Trophoblast cell (in vitro differentiated cells and primary cell): ENCODE measurements at regions not wholly inside any gene's neighbourhood (a gene's known extent, or its start where the extent isn't known, plus 50 kb on each side); places are given as distances from the start of the nearest gene placed in this dataset.

Experiments used
- DNase-seq, 2 donors: peaks; one replicate each; pipeline ENCODE4 v3.0.0-alpha.2; 2016
- H2AFZ ChIP-seq: 2 replicates; pipeline ENCODE4 v1.6.1; 2013; ENCODE audit warnings: low read length, moderate library complexity, mild to moderate bottlenecking; ENCODE audit not compliant: insufficient read depth, poor library complexity
- H2AK5ac ChIP-seq: 2 replicates; pipeline ENCODE4 v1.6.1; 2013; ENCODE audit warnings: mild to moderate bottlenecking, low read length
- H2BK120ac ChIP-seq: 2 replicates; pipeline ENCODE4 v1.6.1; 2013; ENCODE audit warnings: low read length, mild to moderate bottlenecking, moderate library complexity; ENCODE audit not compliant: insufficient read depth, poor library complexity
- H2BK12ac ChIP-seq: 2 replicates; pipeline ENCODE4 v1.6.1; 2013; ENCODE audit warnings: mild to moderate bottlenecking, low read length, moderate library complexity
- H2BK5ac ChIP-seq: 2 replicates; pipeline ENCODE4 v1.6.1; 2013; ENCODE audit warnings: low read length, low read depth, moderate library complexity, mild to moderate bottlenecking; ENCODE audit not compliant: poor library complexity
- H3K14ac ChIP-seq: 2 replicates; pipeline ENCODE4 v1.6.1; 2013; ENCODE audit warnings: mild to moderate bottlenecking, low read length
- H3K18ac ChIP-seq: 2 replicates; pipeline ENCODE4 v1.6.1; 2013; ENCODE audit warnings: mild to moderate bottlenecking, low read length
- H3K23ac ChIP-seq: 2 replicates; pipeline ENCODE4 v1.6.1; 2013; ENCODE audit warnings: low read length
- H3K27ac ChIP-seq: 2 replicates; pipeline ENCODE4 v1.5.1; 2013; ENCODE audit warnings: low read depth, mild to moderate bottlenecking, inconsistent platforms, low read length, moderate library complexity
- H3K27me3 ChIP-seq: 2 replicates; pipeline ENCODE4 v1.6.1; 2013; ENCODE audit warnings: inconsistent platforms, mild to moderate bottlenecking, low read length, moderate library complexity; ENCODE audit not compliant: insufficient read depth
- H3K36me3 ChIP-seq, 2 experiments: 1 replicate in 1 of 2; 2 replicates in 1 of 2; pipeline ENCODE4 v1.6.1; 2013; ENCODE audit warnings: low read length in 2 of 2, mild to moderate bottlenecking in 2 of 2, moderate library complexity in 1 of 2; ENCODE audit not compliant: insufficient read depth in 2 of 2, control insufficient read depth in 1 of 2
- H3K4ac ChIP-seq: 2 replicates; pipeline ENCODE4 v1.6.1; 2013; ENCODE audit warnings: low read depth, mild to moderate bottlenecking, low read length, moderate library complexity
- H3K4me1 ChIP-seq, 2 experiments: 1 replicate in 1 of 2; 2 replicates in 1 of 2; pipeline ENCODE4 v1.6.1; 2013; ENCODE audit warnings: low read length in 2 of 2, mild to moderate bottlenecking in 2 of 2, moderate library complexity in 1 of 2; ENCODE audit not compliant: insufficient read depth in 2 of 2, control insufficient read depth in 1 of 2
- H3K4me2 ChIP-seq: 2 replicates; pipeline ENCODE4 v1.6.1; 2013; ENCODE audit warnings: inconsistent platforms, mild to moderate bottlenecking, low read length, moderate library complexity
- H3K4me3 ChIP-seq: 2 replicates; pipeline ENCODE4 v1.5.1; 2013; ENCODE audit warnings: mild to moderate bottlenecking, low read depth, low read length, inconsistent platforms
- H3K79me1 ChIP-seq: one replicate; pipeline ENCODE4 v1.6.1; 2013; ENCODE audit warnings: low read length
- H3K79me2 ChIP-seq: 2 replicates; pipeline ENCODE4 v1.6.1; 2013; ENCODE audit warnings: low read length, mild to moderate bottlenecking; ENCODE audit not compliant: control insufficient read depth, insufficient read depth, poor library complexity
- H3K9ac ChIP-seq: 2 replicates; pipeline ENCODE4 v1.6.1; 2013; ENCODE audit warnings: mild to moderate bottlenecking, low read length
- H3K9me3 ChIP-seq: 2 replicates; pipeline ENCODE4 v1.6.1; 2013; ENCODE audit warnings: low read depth, mild to moderate bottlenecking, control low read depth, inconsistent platforms, low read length; ENCODE audit not compliant: insufficient read depth
- H4K12ac ChIP-seq: 2 replicates; pipeline ENCODE4 v1.6.1; 2013; ENCODE audit warnings: low read depth, mild to moderate bottlenecking, low read length, moderate library complexity
- H4K8ac ChIP-seq: 2 replicates; pipeline ENCODE4 v1.6.1; 2013; ENCODE audit warnings: low read depth, mild to moderate bottlenecking, low read length, moderate library complexity
- H4K91ac ChIP-seq: one replicate; pipeline ENCODE4 v1.6.1; 2013; ENCODE audit warnings: low read depth, mild to moderate bottlenecking, low read length, moderate library complexity
- WGBS: extraction: QIAGEN DNeasy Blood & Tissue Kit; methylation state at CpG from one replicate; pipeline ENCODE4 v1.1.7; 2013; ENCODE audit warnings: missing lambda C conversion rate; ENCODE audit not compliant: insufficient read length, insufficient coverage; ENCODE audit errors: extremely low coverage; 5-methylcytosine and 5-hydroxymethylcytosine counted together

- no peak overlapping the region for H3K23ac ChIP-seq
- H3K36me3 ChIP-seq = no peaks in the 10 kb centered on the region
- H3K4me1 ChIP-seq = peaks cover 4 to 6% of the 10 kb centered on the region in 2 experiments
- H3K18ac ChIP-seq = no peak overlapping the region
- H3K79me1 ChIP-seq = no peaks in the 10 kb centered on the region
- no peak overlapping the region for H2BK120ac ChIP-seq
- no peak overlapping the region for H4K8ac ChIP-seq
- H3K9ac ChIP-seq = no peak overlapping the region
- no peaks in the 10 kb centered on the region for H3K79me2 ChIP-seq
- WGBS = no CpG with 5 or more reads among the region's 4 CpGs
- no peak overlapping the region for H2BK12ac ChIP-seq
- H2BK5ac ChIP-seq = no peak overlapping the region
- H3K14ac ChIP-seq = no peak overlapping the region
- H3K4ac ChIP-seq = no peak overlapping the region
- no peak overlapping the region for H3K4me3 ChIP-seq
- H4K91ac ChIP-seq = no peak overlapping the region
- H3K4me2 ChIP-seq = no peak overlapping the region
- no peak overlapping the region for H3K27ac ChIP-seq
- H3K27me3 ChIP-seq = no peaks in the 10 kb centered on the region
- H3K9me3 ChIP-seq = no peaks in the 10 kb centered on the region
- no peak overlapping the region for H4K12ac ChIP-seq
- H2AFZ ChIP-seq = no peak overlapping the region
- DNase-seq = no peak
- H2AK5ac ChIP-seq = no peak overlapping the region
Measured at GRCh38 chr14:65933400-65934069, 521.0 kb downstream of the FUT8 start.

DNA sequence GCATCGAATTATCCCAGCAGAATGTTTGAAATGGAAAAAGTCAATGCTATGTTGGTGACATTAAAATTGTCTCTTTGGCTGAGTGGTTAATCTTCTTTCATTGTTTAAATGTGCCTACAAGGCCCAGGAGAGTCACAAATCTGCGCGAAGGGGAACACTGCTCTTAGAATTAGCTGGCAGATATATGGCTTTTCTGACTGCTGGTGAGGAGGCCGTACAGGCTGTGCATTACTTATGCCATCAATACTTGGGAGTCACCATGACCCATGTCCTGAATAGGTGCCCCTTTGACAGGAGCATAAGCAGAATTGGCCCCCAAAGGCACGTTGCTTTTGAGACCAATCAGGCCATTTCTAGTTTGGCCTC, 521.5 kb downstream of the FUT8 start:
- no peak for DNase-seq
- H3K9me3 ChIP-seq = no peaks in the 10 kb centered on the region
- H3K23ac ChIP-seq = no peak overlapping the region
- H3K4ac ChIP-seq = no peak overlapping the region
- H2AFZ ChIP-seq = no peak overlapping the region
- H2BK12ac ChIP-seq = no peak overlapping the region
- no peaks in the 10 kb centered on the region for H3K79me1 ChIP-seq
- H3K9ac ChIP-seq = no peak overlapping the region
- H3K18ac ChIP-seq = no peak overlapping the region
- no CpG with 5 or more reads among the region's 5 CpGs for WGBS
- no peak overlapping the region for H3K4me2 ChIP-seq
- no peak overlapping the region for H3K27ac ChIP-seq
- no peaks in the 10 kb centered on the region for H3K79me2 ChIP-seq
- no peak overlapping the region for H2BK120ac ChIP-seq
- H3K14ac ChIP-seq = no peak overlapping the region
- no peaks in the 10 kb centered on the region for H3K36me3 ChIP-seq
- no peak overlapping the region for H2BK5ac ChIP-seq
- no peak overlapping the region for H3K4me3 ChIP-seq
- peaks cover 4 to 6% of the 10 kb centered on the region in 2 experiments for H3K4me1 ChIP-seq
- H4K12ac ChIP-seq = no peak overlapping the region
- no peak overlapping the region for H4K8ac ChIP-seq
- H3K27me3 ChIP-seq = no peaks in the 10 kb centered on the region
- H2AK5ac ChIP-seq = no peak overlapping the region
- H4K91ac ChIP-seq = no peak overlapping the region

DNA sequence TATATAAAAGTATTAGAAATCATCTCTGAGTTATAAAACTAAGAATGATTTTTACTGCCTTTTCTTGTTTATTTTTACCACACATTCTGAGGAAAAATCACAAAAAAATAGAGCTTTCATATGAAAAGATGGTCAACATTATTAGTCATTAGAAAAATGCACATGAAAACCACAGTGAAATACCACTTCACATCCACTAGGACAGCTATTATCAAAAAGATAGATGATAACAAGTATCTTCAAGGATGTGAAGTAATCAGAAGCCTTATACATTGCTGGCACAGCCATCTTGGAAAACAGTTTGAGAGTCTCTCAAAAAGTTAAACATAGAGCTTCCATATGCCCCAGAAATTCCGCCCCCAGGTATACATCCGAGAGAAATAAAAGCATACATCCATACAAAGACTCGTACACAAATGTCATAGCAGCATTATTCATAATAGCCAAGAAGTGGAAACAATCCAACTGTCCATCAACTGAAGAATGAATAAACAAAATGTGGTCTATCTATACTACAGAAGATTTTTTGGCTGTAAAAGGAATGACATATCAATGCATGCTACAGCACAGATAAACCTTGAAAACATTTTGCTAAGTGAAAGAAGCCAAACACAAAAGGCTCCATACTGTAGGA, 523.9 kb downstream of the FUT8 start:
- Histone ChIP-seq H3K18ac (no peak overlapping the region), H3K79me2 (no peaks in the 10 kb centered on the region), H3K4ac (no peak overlapping the region), H2BK120ac (no peak overlapping the region), H4K8ac (no peak overlapping the region), H3K27me3 (no peaks in the 10 kb centered on the region), H2AFZ (no peak overlapping the region), H3K36me3 (no peaks in the 10 kb centered on the region), H4K12ac (no peak overlapping the region), H2BK12ac (no peak overlapping the region), H4K91ac (no peak overlapping the region), H2BK5ac (no peak overlapping the region), H3K23ac (no peak overlapping the region), H3K4me1 (peaks cover 4 to 6% of the 10 kb centered on the region in 2 experiments), H3K4me2 (no peak overlapping the region), H2AK5ac (no peak overlapping the region), H3K4me3 (no peak overlapping the region), H3K79me1 (no peaks in the 10 kb centered on the region), H3K9me3 (no peaks in the 10 kb centered on the region), H3K14ac (no peak overlapping the region), H3K9ac (no peak overlapping the region), H3K27ac (no peak overlapping the region)
- no peak for DNase-seq
- no CpG with 5 or more reads among the region's 3 CpGs for WGBS

- no peak overlapping the region for H2BK12ac ChIP-seq
- no peaks in the 10 kb centered on the region for H3K79me1 ChIP-seq
- no peak for DNase-seq
Measured at GRCh38 chr14:65937079-65937959, 524.8 kb downstream of the FUT8 start.

More at GRCh38 chr14:65937079-65937959, 524.8 kb downstream of the FUT8 start:
- H4K91ac ChIP-seq = no peak overlapping the region
- H3K79me2 ChIP-seq = no peaks in the 10 kb centered on the region
- no peak overlapping the region for H3K27ac ChIP-seq
- H3K14ac ChIP-seq = no peak overlapping the region
- H3K23ac ChIP-seq = no peak overlapping the region
- no peaks in the 10 kb centered on the region for H3K36me3 ChIP-seq
- H4K12ac ChIP-seq = no peak overlapping the region
- no peak overlapping the region for H2BK120ac ChIP-seq
- no CpG with 5 or more reads among the region's 8 CpGs for WGBS
- H2AK5ac ChIP-seq = no peak overlapping the region
- no peak overlapping the region for H3K4me3 ChIP-seq
- no peaks in the 10 kb centered on the region for H3K27me3 ChIP-seq
- H3K4me1 ChIP-seq = peaks cover 4 to 6% of the 10 kb centered on the region in 2 experiments
- H3K9ac ChIP-seq = no peak overlapping the region
- H4K8ac ChIP-seq = no peak overlapping the region
- no peak overlapping the region for H2AFZ ChIP-seq
- no peak overlapping the region for H3K4ac ChIP-seq
- H3K9me3 ChIP-seq = no peaks in the 10 kb centered on the region
- H3K18ac ChIP-seq = no peak overlapping the region
- H2BK5ac ChIP-seq = no peak overlapping the region
- H3K4me2 ChIP-seq = no peak overlapping the region
